ENCODE measurements at regions not wholly inside any gene's neighbourhood (a gene's known extent, or its start where the extent isn't known, plus 50 kb on each side); places are given as distances from the start of the nearest gene placed in this dataset.

DNA sequence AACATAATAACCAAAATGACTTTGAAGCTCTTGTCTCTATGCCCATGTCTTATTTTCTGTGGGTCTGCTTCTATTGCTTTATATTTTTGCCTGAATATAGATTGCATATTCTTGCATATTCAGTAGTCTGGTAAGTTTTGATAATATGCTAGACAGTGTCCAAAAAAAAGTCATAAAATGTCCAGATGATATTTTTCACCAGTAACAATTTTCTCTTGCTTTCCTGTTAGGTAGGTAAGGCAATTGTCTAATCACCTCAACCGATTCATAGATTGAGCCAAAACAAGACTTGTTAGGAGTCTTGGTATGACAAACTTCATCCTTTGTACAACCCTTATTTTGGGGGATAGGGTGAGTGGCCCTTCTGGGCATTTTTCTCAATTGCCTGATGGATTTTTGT is 277.0 kb upstream of the NRP1 start:
- DNase-seq (ENCODE audit: low read depth), result no peak

DNA sequence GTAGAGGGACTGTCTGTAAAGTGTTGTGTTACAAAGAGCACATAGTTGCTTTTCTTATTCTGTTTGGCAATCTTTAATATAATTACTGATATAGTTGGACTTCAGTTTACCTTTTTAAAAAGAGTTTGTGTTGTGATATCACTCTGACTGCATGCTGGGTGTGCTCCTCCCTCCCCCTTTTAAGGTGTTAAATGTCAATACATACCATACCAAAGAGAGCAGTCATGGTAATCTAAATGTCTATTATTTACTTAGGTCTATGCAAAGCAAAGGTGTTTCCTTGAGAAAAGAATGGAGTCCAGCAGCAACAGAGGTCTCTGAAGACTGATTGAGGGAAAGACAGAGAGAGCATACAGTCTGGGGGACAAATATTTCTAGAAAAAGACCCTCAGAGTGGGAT is 275.1 kb upstream of the NRP1 start:
- no peak for DNase-seq (ENCODE audit: low read depth)

DNA sequence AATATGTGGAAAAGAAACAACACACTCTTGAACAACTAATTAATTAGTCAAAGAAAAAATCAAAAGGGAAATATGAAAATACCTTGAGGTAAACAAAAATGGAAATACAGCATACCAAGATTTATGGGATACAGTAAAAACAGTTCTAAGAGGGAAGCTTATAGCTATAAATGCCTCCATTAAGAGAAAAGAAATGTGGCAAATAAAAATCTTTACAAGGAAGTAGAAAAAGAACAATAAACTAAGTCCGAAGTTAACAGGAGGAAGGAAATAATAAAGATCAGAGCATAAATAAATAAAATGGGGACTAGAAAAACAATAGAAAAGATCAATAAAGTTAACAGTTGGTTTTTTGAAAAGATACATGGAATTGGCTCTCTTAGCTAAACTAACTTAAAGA is 267.8 kb upstream of the NRP1 start:
- DNase-seq (ENCODE audit: low read depth), result no peak

DNA sequence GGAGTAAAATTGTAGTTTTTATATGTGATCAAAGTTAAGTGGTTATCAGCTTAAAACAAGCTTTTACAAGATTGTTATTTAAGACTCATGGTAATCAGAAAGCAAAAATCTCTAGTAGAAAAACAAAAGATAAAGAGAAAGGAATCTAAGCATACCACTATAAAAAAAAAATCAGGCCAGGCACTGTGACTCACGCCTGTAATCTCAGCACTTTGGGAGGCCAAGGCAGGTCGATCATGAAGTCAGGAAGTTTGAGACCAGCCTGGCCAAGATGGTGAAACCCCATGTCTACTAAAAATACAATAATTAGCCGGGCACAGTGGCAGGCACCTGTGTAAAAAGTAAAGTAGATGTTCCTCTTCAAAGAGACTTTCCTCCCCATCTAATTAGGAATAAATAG is 265.9 kb upstream of the NRP1 start:
- DNase-seq (ENCODE audit: low read depth), result peak; percentile 77

DNA sequence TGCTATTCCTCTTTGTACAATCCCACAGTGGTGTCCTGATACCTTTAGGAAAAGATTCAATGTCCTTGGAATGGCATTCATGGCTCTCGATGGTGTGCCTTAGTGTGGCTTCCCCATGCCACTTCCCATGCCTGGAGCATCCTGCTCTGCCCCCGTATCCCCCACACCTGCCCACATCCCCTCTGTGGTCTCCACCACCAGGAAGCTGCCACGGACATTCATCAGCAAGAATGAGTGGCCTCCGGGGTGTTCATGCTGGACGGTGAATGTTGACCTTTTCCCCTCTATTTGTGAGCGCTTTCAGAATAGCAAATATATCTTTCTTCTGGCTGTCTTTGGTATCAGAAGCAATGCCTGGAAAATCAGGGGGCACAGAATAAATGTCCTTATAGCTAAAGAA is 262.0 kb upstream of the NRP1 start:
- DNase-seq (ENCODE audit: low read depth), result peak; percentile 96

DNA sequence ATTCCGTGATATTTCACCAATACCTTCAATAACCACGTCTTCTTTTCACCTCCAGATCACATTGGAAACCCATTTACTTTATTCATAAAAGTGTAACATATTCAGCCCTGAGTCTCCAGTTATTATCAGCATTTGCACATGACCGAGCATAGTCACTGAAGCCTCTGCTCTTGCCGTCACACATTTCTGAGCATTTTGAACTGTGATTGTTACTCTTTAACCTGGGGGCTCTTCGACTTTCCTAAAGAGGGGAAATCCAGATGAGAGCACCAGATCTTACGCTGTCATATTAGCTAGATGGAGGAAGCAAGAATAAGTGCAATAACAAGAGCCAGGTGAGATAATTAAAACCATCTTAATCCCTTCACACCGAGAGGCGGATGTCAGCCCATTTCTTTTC is 260.0 kb upstream of the NRP1 start:
- DNase-seq (ENCODE audit: low read depth), result no peak

GRCh38 chr10:33588974-33589600 is 254.6 kb upstream of the NRP1 start:
- DNase-seq (ENCODE audit: low read depth), result peak; percentile 38

DNA sequence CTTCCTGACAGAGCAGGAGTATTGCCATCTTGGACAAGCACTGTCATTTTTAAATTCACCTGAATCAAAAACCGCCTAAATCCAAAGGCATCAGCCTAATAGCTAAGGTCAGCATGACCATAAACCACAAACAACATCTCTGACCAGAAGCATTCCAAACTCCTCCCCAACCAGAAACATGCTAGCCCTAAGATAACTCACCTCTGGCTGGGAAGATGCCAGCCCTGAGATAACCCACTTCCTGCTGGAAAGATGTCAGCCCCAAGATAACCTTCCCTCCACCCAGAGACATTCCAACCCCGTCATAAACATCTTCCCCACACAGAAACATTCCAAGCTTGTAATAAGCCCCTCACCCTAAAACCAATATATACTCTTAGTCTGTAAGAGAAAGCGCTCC is 250.1 kb upstream of the NRP1 start:
- peak; percentile 87 for DNase-seq (ENCODE audit: low read depth)

- DNase-seq (ENCODE audit: low read depth), result no peak
Observed at GRCh38 chr10:33579996-33580395, 245.5 kb upstream of the NRP1 start.

GRCh38 chr10:33573606-33574005 is 239.1 kb upstream of the NRP1 start:
- no peak for DNase-seq (ENCODE audit: low read depth)

DNA sequence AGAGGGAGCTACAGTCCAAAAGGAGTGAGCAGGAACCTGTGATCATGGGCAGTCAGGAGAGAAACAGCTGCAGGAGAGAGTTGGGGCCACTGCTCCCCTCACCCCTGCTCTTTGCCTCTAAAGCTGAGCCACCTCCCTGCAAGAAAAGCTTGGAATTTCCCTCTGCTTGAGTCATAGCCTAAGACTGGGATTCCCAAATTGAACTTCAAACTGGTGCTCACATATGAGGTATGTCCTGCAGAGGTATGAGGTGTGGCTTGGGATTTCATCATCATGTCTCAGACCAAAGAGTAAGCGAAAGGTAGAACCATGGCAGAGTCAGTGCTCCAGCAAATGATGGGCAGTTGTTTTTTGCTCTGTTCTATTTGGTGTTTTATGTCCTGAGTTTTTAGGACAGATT is 237.1 kb upstream of the NRP1 start:
- no peak for DNase-seq (ENCODE audit: low read depth)

DNA sequence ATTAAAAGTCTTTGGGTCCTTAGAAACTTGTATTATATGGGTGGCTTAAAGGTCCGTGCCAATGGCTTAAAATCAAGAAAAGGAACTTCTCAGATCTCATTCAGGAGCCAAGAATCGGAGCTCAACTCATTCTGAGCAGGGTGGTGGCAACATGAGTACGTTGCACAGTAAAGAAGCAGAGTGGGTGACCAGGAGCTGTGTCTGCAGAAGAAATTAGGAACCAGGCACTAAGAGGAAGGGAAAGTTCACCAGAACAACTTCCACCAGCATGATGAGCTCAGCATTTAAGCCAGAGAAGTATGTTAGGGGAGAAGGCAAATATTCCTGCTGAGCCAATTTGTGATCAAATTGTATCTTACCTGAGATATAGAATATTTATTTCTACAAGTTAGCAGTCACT is 236.0 kb upstream of the NRP1 start:
- no peak for DNase-seq (ENCODE audit: low read depth)

GRCh38 chr10:33569702-33570101 is 235.2 kb upstream of the NRP1 start:
- DNase-seq (ENCODE audit: low read depth), result no peak

DNA sequence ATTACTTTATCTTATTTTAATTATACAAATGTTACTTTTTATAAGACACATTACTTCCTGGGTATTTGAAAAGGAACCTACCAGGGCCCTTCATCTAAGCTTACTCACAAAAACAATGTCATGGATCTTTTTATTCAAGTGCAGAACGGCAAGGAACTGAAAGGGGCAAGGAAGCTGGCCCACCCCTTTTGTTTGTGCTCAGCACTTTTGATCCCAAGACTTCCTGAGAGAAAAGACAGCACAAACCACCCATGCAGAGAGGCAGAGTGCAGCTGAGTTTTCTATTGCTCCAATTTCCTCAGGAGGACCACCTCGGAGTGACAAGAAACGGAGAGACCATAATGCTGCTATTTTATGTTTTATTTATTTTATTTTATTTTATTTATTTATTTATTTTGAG is 232.0 kb upstream of the NRP1 start:
- no peak for DNase-seq (ENCODE audit: low read depth)

DNA sequence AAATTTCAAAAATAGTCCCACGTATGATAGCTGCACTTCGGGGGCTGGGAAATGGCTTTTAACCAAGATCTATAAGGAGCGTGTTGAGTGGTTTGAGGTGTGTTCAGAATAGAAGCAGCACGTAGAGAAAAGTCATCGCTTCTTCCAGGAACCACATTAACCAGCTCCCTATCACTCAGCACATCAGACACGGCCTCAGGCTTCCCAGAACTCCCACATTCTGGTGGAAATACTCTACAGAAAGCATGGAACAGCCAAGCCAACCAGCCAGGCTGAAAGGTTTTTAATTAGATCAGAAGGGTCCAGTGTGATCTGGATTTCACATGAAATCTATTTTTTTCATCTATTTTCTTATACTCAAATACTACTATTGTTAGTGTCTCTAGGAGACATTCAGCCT is 231.5 kb upstream of the NRP1 start:
- DNase-seq (ENCODE audit: low read depth), result peak; percentile 89

DNA sequence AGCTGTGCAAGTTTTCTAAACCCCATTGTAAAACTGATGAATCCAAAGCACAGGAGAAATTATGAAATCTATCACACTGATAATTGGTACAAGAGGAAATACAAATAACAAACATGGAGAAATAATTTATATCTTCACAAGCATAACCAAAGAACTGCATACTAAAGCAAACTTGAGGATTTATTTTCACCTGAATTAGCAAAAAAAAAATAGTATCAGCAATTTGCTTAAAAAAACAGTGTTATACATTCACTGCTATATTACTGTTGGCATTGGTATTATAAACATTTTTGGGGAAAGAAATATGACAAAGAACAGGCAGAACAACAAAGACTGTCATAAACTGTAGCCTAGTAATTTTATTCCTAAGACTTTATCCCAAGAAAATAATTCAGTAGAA is 230.8 kb upstream of the NRP1 start:
- DNase-seq (ENCODE audit: low read depth), result no peak

- DNase-seq (ENCODE audit: low read depth), result peak; percentile 96
Observed at GRCh38 chr10:33559105-33559504, 224.6 kb upstream of the NRP1 start.

GRCh38 chr10:33557313-33557712 is 222.8 kb upstream of the NRP1 start:
- no peak for DNase-seq (ENCODE audit: low read depth)

DNA sequence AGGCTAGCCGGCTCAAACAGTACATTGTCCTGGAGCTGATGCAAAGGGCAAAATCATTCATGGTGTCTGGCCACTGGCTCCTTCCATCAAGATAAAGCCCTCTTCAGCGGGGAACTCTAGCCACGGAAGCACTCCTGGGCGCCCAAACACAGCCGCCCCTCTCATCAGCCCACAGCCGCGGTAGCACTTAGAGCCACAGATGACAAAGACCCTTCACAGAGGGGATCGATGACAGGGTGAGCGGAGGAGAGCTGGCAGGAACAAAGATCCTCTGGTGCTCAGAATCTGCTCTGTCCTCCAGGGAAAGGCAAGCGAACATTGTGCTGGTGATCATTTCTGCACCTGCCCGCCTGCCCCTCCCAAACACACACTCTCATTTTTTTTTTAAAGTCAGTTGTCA is 222.2 kb upstream of the NRP1 start:
- DNase-seq (ENCODE audit: low read depth), result no peak

DNA sequence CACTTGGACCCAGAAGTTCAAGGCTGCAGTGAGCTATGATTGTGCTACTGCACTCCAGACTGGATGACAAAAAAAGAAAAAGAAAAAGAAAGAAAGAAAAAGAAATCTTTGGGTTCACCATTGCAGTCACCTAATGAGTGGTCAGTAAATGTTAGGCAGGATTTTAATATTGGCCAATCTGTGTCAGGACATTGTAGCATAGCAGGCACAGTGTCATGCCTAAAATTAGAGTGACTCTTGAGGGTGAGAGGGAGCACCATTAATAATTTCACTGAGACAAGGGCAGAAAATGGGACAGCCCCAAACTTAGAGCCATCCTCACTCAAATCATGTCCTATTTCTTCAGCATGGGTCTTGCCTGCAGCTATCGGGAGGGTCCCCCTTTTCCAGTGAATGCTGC is 221.6 kb upstream of the NRP1 start:
- DNase-seq (ENCODE audit: low read depth), result no peak

DNA sequence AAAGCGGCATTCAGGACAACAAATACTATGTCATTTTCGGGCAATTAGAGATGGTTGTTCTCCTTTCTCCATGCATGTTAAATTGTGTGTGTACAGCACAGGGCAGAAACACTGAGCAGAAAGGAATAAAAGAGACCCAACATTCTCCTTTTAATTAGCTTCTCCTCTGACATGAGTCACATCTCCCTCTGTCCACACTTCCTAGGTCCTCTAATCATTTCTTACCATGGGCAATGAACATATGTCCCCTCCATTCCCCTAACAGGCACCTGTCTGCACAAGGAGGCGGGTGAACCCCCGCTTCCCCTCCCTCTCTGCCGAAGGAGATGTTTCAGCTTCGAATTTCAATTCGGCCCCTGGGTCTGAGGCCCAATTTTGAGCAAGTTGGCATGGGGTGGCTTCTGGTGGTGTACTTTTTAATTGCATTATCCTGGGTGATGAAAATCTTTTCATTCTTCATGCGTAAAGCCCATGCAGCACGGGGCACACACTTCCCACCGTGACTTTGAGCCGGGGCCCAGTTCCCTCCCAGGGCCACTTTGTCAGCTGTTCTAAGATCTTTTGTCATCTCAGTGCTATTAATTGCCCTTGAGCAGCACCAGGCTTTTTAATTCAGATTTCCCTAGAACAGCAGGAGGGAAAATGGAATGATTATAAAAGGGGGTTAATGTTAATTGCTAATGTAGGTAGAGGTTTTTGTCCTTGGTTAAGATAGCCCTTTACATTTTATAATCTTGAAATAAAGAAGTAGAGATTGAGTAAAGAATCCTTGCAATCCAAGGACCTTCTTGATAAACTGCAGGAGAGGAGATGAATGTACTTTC is 219.5 kb upstream of the NRP1 start:
- no peak for DNase-seq (ENCODE audit: low read depth)

DNA sequence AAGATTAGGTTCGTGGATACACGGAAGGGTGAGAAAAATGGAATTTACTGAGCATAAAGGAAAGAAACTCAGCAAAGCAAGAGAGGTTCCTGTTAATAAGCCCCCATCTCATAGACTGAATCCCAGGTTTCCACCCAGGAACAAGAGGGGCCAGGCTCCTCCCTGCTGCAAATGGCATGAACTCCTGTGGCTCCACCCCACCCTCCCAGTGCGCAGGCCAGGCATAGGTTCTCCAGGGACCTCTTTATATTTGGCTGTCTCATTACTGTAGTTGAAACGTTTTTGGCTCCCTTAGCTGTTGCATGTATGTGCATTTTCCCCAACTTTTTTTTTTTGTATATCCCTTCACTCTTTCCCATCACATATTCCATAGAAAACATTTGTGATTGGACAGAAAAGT is 217.8 kb upstream of the NRP1 start:
- no peak for DNase-seq (ENCODE audit: low read depth)

DNA sequence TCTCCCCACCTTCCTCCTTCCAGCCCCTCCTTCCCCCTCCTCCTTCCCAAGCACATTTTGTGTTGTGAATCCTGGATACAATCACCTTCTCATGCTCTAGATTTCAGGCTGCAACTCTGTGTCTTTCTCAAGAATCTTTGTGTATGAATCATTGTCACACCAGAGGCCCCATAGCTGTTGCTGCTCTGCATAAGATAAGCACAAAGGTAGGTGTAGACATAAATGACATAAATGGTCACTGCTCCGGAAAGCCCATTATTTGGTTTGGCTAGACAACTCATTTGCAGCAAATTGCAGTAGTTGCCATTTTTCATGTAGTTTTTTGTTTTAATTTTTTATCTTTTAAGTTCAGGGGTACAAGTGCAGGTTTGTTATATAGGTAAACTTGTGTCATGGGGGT is 216.3 kb upstream of the NRP1 start:
- no peak for DNase-seq (ENCODE audit: low read depth)

DNA sequence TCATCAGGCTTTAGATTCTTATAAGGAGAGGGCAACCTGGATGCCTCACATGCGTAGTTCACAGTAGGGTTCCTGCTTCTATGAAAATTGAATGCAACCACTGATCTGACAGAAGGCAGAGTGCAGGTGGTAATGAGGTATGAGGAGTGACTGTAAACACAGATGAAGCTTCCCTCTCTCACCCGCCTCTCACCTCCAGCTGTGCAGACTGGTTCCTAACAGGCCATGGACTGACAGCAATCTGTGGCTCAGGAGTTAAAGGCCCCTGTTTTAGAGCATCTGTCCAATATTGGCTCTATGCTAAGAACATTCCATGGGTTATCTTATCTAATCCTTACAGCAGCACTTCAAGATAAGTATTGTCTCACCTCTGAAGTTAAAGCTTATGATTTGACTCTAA is 213.5 kb upstream of the NRP1 start:
- DNase-seq (ENCODE audit: low read depth), result no peak

Data from RPMI7951 (cell line).